T-helper 9 cell (primary cell): ENCODE measurements at regions not wholly inside any gene's neighbourhood (a gene's known extent, or its start where the extent isn't known, plus 50 kb on each side); places are given as distances from the start of the nearest gene placed in this dataset.
A peak's percentile ranks its signal among the peaks of the same experiment; 100 is the strongest.

ENCODE experiments used
- DNase-seq: peaks from one replicate; pipeline ENCODE4 v3.0.0-alpha.2; 2020

DNA sequence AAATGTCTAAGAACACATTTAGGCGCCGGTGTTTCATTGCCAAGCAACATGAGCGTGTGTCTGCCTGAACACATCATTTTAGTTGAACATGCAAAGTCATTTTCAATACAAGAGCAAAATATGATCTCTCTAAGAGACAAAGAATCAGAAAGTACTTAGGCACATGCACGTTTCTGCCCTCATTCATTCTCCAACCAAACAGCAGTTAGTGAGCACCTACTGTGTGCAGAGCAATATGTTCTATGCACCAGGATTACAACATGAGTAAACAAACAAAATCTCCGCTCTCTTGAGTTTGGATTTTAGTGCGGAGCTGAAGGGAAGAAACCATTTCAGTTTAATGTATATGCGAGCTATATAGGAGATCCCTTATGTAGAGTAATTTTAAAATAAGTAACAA, 71.6 kb upstream of the KLF6 start:
- DNase-seq: no peak

DNA sequence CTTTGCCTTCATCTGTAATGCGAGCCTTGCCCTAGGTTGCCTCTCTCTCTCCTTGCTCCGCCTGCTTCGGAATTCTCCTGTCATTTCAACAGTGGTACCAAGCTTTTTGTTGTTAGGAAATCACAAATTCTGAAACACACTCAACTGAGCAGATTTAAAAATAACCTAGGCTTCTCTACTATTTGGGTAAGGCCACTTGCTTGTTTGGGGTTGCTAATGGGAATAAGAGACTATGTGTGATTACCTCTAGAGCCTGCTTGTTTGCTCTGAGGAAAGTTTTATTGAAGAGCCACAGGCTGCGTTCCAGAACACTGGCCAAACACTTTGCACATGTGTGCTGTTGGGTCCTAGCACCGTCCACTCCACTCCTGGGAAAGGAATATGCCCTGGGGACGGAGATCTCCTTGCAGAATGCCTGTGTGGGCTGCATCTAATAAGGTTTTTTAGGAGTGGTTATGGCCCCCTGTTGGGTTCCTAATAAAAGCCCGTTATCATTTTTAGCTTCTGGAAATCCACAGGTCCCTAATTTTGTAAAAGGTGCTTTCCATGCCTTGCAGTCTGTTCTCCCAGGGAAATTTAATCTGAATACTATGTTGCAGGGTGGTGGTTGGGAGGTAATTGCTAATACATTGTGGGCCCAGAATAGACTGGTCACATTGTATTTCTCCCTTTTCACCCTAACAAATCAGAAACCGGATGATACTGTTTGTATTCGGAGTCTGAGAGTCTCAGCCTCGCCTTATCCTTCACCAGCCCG, 68.7 kb upstream of the KLF6 start:
- DNase-seq: no peak

GRCh38 chr10:3853016-3853415, 68.0 kb upstream of the KLF6 start:
- DNase-seq: no peak

GRCh38 chr10:3852147-3852904, 67.3 kb upstream of the KLF6 start:
- DNase-seq: peak; percentile 52

DNA sequence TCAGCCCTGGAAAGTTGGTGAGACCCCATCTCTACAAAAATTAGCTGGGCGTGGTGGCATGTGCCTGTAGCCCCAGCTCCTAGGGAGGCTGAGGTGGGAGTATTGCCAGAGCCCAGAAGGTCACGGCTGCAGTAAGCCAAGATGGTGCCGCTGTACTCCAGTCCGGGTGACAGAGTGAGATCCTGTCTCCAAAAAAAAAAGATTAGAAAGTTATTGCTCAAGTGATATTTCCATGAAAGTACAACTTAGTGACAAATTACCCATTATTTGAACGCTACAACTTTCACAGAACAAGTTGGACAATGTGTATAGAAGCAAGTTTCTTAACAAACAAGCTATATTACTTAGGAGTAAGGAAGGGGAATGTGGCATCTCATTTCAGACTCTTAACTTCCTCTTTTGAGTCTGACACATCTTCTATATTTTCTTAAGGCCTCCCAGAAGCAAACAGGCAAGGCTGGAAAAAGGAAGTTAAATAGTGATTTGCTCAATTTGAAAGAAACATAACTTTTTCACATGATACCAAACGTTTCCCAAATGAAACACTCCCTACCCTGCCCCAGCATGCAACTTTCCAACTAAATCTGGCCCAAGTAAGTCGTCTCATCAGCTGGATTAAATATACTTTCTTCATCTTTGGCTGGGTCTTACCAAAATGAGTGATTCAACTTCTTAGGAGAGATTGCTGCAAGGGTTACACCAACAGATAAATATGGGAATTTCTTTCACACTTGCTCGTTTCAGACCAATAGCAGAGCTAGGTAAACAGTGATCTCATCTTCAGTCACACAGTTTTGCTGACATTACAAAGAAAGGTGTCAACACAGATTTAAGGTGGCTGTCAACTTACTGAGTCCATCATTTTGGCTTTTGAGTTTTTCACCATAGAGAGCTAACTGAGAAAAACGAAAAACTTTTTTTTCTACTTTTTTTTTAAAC, 66.3 kb upstream of the KLF6 start:
- DNase-seq: no peak

DNA sequence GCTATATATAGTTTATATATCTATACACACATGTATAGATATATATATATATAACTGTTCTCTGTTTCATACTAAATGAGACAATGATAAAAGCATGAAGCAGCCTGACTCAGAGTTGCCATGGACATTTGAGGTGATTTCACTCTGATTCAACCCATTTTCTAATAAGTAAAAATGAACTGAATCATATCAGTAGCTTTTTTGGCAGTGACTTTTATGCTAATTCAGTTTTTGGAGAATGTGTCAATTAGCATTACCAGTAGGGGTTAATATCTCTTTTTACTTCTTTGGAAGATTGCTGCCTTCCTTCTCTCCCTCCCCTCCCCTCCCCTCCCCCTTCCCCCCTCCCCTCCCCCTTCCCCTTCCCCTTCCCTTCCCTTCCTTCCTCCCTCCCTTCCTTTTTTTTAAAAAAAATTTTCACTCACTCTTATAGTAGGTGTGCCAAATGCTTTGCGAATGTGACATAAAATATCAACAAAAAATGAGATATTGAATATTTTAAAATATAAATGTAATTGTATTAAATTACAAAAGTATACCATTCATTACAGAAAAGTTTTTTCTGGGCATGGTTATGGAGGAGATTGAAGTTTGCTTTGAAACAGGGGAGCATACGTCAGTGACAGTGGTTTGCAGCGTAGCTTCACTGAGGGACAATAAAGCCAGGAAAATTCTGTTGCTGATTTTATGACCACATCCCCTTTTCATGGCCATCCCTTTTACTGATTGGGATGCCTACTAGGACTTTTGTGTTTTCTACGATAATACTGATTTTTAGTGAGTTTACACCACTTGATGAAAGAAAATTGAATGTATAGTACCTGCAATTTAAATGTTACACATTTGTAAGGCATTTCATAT, 64.0 kb upstream of the KLF6 start:
- DNase-seq: no peak

- no peak for DNase-seq
These were observed 63.2 kb upstream of the KLF6 start for GRCh38 chr10:3848005-3848774.

DNA sequence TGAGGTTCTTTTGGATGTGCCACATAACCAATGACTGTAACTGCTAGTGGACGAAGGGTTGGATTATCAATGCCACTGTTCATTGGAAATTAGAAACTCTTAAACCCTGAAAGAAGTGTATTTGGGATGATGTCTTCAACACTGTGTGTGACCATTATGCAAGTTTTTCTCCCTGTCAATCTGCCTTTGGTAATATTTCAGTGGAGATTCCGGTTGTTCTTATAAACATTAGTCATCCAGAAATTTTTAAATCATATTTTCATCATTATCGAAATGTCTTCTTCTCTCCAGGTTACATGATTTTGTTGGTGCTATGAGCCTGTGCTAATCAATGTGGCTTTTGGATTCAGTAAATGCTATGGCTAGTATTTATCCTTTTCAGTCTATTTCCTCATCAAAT, 61.7 kb upstream of the KLF6 start:
- DNase-seq: no peak

DNA sequence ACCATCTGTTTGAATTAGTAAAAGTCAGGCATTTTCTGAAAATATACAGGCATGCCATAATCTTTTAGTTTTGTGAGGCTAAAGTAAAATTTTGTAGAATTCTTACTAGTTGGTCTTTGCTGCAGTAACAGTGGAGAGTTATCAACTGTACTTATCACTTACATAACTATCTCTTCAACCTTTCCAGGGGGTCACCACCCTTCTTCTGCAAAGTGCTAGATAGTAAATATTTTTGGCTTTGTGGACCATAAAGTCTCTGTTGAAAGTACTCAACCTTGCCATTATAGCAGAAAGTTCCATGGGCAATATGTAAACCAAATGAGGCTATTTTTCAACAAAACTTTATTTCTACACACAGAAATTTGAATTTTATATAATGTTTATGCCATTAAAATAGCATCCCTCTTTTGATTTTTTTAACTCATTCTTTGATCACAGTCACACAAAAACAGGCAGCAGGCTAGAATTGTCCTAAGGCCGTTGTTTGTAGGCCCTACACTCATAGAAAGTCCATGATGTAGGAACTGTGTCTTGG, 59.5 kb upstream of the KLF6 start:
- no peak for DNase-seq

DNA sequence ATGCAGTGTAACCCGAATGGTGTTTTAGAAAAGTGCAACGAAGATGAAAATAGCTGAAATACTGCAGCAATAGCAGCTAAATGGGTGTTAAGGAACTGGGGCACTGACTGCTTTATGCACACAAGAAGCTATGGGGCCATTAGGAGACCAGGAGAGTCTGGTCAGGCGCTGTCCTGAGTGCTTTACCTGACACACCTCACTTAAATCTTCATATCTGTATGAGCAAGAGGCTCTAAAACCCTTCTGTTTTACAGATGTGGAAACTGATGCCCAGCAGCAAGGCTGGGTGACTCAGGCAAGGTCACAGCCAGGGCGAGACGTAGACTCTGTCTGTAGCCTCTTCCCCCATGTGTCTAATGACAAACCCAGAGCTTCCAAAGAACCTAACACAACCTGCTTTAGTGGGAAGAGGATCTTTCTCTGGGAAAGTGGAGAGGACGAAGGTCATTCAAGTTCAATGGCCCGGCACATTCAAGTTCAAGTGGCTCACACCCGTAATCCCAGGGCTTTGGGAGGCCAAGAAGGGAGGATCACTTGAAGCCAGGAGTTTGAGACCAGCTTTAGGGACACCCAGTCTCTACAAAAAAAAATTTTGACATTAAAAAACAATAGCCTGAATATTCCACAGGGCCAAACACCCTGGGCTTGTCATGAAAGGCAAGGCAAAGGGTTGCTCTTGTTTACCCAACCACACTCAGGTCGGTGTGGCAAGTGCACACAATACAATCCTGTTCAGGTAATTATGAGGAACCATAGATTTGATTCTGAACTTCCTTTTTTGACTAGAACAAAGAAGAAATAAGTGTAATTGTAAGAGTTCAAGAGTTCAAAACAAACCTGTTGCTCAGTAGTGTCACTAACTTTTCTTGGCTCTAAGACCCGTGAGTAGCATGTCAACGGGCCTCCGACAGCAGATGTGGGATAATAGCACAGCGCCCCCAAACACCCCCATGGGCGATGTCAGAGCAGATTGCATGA, 53.7 kb upstream of the KLF6 start:
- DNase-seq: no peak

DNA sequence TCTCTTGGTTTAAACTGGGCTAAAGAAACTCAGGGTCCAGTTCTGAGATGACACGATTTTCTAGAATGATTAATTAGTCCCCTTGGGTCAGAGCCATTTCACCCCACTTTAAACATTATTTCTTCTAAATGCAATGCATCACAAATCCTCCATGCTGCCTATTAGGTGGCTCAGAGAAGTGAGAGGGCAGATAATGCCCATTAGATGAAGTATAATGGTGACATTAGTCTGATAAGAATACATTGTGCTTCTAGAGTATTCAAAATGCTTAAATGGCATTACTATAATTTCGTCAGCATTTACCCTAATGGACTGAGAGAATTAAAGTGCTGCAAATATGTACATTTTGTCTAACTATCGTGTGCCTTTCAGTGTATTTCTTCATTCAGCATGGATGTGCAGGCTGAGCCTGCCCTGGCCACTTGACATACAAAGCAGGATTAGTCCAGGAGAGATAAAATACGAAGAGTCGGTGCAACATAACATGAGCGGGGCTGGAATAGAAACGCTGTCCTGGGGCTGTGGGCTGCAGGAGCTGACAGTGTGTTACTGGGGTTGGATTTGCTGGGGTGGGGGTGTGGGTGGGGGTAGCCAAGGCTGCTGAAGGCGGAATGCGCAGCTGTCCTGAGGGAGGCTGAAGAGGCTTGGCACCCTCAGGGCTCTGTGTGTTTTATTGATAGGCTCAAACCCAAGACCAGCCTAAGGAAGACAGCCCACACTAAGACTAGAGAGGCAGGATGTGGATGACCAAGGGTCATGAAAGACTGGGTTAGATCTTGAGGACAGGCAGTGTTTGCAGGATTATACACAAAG, 52.8 kb upstream of the KLF6 start:
- DNase-seq: no peak

GRCh38 chr10:3836222-3836820, 51.3 kb upstream of the KLF6 start:
- DNase-seq: no peak

DNA sequence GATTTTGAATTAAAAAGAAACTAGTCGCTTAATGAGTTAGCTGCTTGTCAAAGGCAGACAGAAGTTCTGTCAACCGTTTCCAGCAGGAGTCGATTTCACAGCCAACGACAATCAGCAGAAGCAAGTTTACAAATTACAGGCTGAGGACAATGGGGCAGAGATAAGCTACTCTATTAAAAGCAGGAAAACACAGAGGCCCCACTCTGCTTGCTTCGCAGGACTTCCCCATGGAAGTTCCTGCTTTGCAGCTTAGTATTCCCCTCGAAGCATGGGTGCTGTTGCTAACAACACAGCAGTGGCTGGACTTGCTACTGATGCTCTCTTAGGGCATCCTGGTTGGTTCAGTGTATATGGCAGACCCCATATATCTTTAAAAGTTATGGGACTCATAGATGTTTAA, 50.8 kb upstream of the KLF6 start:
- DNase-seq: no peak

GRCh38 chr10:3834947-3835346, 49.9 kb upstream of the KLF6 start:
- DNase-seq: no peak
